IPS DF 6.9 (cell line): ENCODE measurements at regions not wholly inside any gene's neighbourhood (a gene's known extent, or its start where the extent isn't known, plus 50 kb on each side); places are given as distances from the start of the nearest gene placed in this dataset.

Experiments
- DNase-seq: peaks from one replicate; pipeline ENCODE4 v3.0.0-alpha.2; 2013; ENCODE audit warnings: low read depth, low spot score
- H3K27ac ChIP-seq: one replicate; pipeline ENCODE4 v1.5.1; 2013; ENCODE audit warnings: low read length, control low read depth
- H3K27me3 ChIP-seq: 2 replicates; pipeline ENCODE4 v1.6.1; 2013; ENCODE audit warnings: mild to moderate bottlenecking, low read length; ENCODE audit not compliant: control insufficient read depth, insufficient read depth
- H3K36me3 ChIP-seq: 2 replicates; pipeline ENCODE4 v1.6.1; 2013; ENCODE audit warnings: low read length; ENCODE audit not compliant: control insufficient read depth, insufficient read depth
- H3K4me1 ChIP-seq: 2 replicates; pipeline ENCODE4 v1.6.1; 2013; ENCODE audit warnings: low read length; ENCODE audit not compliant: control insufficient read depth, insufficient read depth
- H3K4me3 ChIP-seq: 2 replicates; pipeline ENCODE4 v1.5.1; 2013; ENCODE audit warnings: mild to moderate bottlenecking, low read length
- H3K9me3 ChIP-seq: 2 replicates; pipeline ENCODE4 v1.6.1; 2013; ENCODE audit warnings: low read length, inconsistent platforms; ENCODE audit not compliant: control insufficient read depth, insufficient read depth
- WGBS: extraction: QIAGEN DNeasy Blood & Tissue Kit; methylation state at CpG from one replicate; pipeline ENCODE4 v1.1.7; 2013; ENCODE audit warnings: mixed read lengths, missing lambda C conversion rate; ENCODE audit not compliant: insufficient read length, insufficient coverage; 5-methylcytosine and 5-hydroxymethylcytosine counted together

GRCh38 chr11:110939471-110939870, 227.2 kb upstream of the ARHGAP20 start:
- no peak overlapping the region for H3K4me3 ChIP-seq
- H3K9me3 ChIP-seq = no peaks in the 10 kb centered on the region
- no peak for DNase-seq
- no peaks in the 10 kb centered on the region for H3K36me3 ChIP-seq
- H3K27ac ChIP-seq = no peak overlapping the region
- no peaks in the 10 kb centered on the region for H3K4me1 ChIP-seq
- no peaks in the 10 kb centered on the region for H3K27me3 ChIP-seq
- WGBS = no CpG with 5 or more reads among the region's 2 CpGs

GRCh38 chr11:110935018-110935640, 222.9 kb upstream of the ARHGAP20 start:
- Histone ChIP-seq H3K27me3 (no peaks in the 10 kb centered on the region), H3K9me3 (no peaks in the 10 kb centered on the region), H3K36me3 (no peaks in the 10 kb centered on the region), H3K27ac (no peak overlapping the region), H3K4me1 (no peaks in the 10 kb centered on the region), H3K4me3 (no peak overlapping the region)
- WGBS = no CpG with 5 or more reads among the region's 2 CpGs
- DNase-seq = no peak

GRCh38 chr11:110929129-110929528, 216.9 kb upstream of the ARHGAP20 start:
- Histone ChIP-seq H3K4me1 (no peaks in the 10 kb centered on the region), H3K9me3 (no peaks in the 10 kb centered on the region), H3K27me3 (no peaks in the 10 kb centered on the region), H3K36me3 (no peaks in the 10 kb centered on the region), H3K4me3 (no peak overlapping the region), H3K27ac (no peak overlapping the region)
- no CpG with 5 or more reads among the region's 1 CpG for WGBS
- DNase-seq = no peak

- H3K36me3 ChIP-seq = no peaks in the 10 kb centered on the region
- no peaks in the 10 kb centered on the region for H3K9me3 ChIP-seq
- no CpG with 5 or more reads among the region's 2 CpGs for WGBS
- no peak for DNase-seq
- H3K27me3 ChIP-seq = no peaks in the 10 kb centered on the region
- H3K4me1 ChIP-seq = no peaks in the 10 kb centered on the region
- H3K4me3 ChIP-seq = no peak overlapping the region
- no peak overlapping the region for H3K27ac ChIP-seq
Observed at GRCh38 chr11:110928391-110928790, 216.2 kb upstream of the ARHGAP20 start.

- H3K4me1 ChIP-seq = no peaks in the 10 kb centered on the region
- H3K4me3 ChIP-seq = no peak overlapping the region
- H3K9me3 ChIP-seq = no peaks in the 10 kb centered on the region
- no peak for DNase-seq
- no peak overlapping the region for H3K27ac ChIP-seq
- H3K36me3 ChIP-seq = no peaks in the 10 kb centered on the region
- no CpG with 5 or more reads among the region's 3 CpGs for WGBS
- no peaks in the 10 kb centered on the region for H3K27me3 ChIP-seq
Observed at GRCh38 chr11:110921742-110922521, 209.7 kb upstream of the ARHGAP20 start.

GRCh38 chr11:110919241-110919922, 207.1 kb upstream of the ARHGAP20 start:
- no peak overlapping the region for H3K4me3 ChIP-seq
- H3K4me1 ChIP-seq = no peaks in the 10 kb centered on the region
- H3K27me3 ChIP-seq = no peaks in the 10 kb centered on the region
- no peak overlapping the region for H3K27ac ChIP-seq
- no peaks in the 10 kb centered on the region for H3K36me3 ChIP-seq
- DNase-seq = no peak
- no peaks in the 10 kb centered on the region for H3K9me3 ChIP-seq
- no CpG with 5 or more reads among the region's 4 CpGs for WGBS

GRCh38 chr11:110918351-110918750, 206.1 kb upstream of the ARHGAP20 start:
- no peak overlapping the region for H3K27ac ChIP-seq
- no peaks in the 10 kb centered on the region for H3K9me3 ChIP-seq
- H3K36me3 ChIP-seq = no peaks in the 10 kb centered on the region
- no peak for DNase-seq
- no peaks in the 10 kb centered on the region for H3K4me1 ChIP-seq
- H3K4me3 ChIP-seq = no peak overlapping the region
- no peaks in the 10 kb centered on the region for H3K27me3 ChIP-seq
- WGBS = no CpG with 5 or more reads among the region's 1 CpG

GRCh38 chr11:110912437-110912836, 200.2 kb upstream of the ARHGAP20 start:
- Histone ChIP-seq H3K4me3 (no peak overlapping the region), H3K27ac (no peak overlapping the region), H3K27me3 (no peaks in the 10 kb centered on the region), H3K4me1 (no peaks in the 10 kb centered on the region), H3K9me3 (no peaks in the 10 kb centered on the region), H3K36me3 (no peaks in the 10 kb centered on the region)
- no peak for DNase-seq
- no CpG with 5 or more reads among the region's 3 CpGs for WGBS

- 100% methylated on average over 1 of the region's 2 CpGs for WGBS
- H3K36me3 ChIP-seq = no peaks in the 10 kb centered on the region
Observed at GRCh38 chr11:110910384-110910783, 198.1 kb upstream of the ARHGAP20 start.

GRCh38 chr11:110909336-110909735, 197.1 kb upstream of the ARHGAP20 start:
- H3K36me3 ChIP-seq = no peaks in the 10 kb centered on the region
- WGBS = no CpG with 5 or more reads among the region's 8 CpGs
- DNase-seq = no peak

More at GRCh38 chr11:110910384-110910783, 198.1 kb upstream of the ARHGAP20 start:
- Histone ChIP-seq H3K9me3 (no peaks in the 10 kb centered on the region), H3K4me1 (no peaks in the 10 kb centered on the region), H3K27me3 (no peaks in the 10 kb centered on the region), H3K4me3 (no peak overlapping the region), H3K27ac (no peak overlapping the region)
- DNase-seq = no peak

More at GRCh38 chr11:110909336-110909735, 197.1 kb upstream of the ARHGAP20 start:
- no peaks in the 10 kb centered on the region for H3K9me3 ChIP-seq
- no peaks in the 10 kb centered on the region for H3K27me3 ChIP-seq
- no peak overlapping the region for H3K4me3 ChIP-seq
- H3K27ac ChIP-seq = no peak overlapping the region
- H3K4me1 ChIP-seq = no peaks in the 10 kb centered on the region
